NAMALWA (cell line): ENCODE measurements at regions not wholly inside any gene's neighbourhood (a gene's known extent, or its start where the extent isn't known, plus 50 kb on each side); places are given as distances from the start of the nearest gene placed in this dataset.

ENCODE experiments used
- DNase-seq: peaks from one replicate; pipeline ENCODE4 v3.0.0-alpha.2; 2015; ENCODE audit warnings: low spot score

DNA sequence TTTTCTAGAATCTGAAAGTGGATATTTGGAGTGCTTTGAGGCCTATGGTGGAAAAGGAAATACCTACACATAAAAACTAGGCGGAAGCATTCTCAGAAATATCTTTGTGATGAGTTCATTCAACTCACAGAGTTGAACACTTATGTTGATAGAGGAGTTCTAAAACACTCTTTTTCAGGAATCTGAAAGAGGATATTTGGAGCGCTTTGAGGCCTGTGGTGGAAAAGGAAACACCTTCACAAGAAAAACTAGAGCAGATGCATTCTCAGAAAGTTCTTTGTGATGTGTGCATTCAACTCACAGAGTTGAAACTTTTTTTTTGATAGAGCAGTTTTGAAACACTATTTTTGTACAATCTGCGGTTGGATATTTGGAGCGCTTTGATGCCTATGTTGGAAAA lies 1250.0 kb upstream of the DEFB115 start:
- peak; percentile 1 for DNase-seq
